Amniotic stem cell (primary cell): ENCODE measurements at regions not wholly inside any gene's neighbourhood (a gene's known extent, or its start where the extent isn't known, plus 50 kb on each side); places are given as distances from the start of the nearest gene placed in this dataset.

ENCODE experiments used
- DNase-seq: peaks from one replicate; lab custom pipeline; 2025; lab: John Stamatoyannopoulos, UW

DNA sequence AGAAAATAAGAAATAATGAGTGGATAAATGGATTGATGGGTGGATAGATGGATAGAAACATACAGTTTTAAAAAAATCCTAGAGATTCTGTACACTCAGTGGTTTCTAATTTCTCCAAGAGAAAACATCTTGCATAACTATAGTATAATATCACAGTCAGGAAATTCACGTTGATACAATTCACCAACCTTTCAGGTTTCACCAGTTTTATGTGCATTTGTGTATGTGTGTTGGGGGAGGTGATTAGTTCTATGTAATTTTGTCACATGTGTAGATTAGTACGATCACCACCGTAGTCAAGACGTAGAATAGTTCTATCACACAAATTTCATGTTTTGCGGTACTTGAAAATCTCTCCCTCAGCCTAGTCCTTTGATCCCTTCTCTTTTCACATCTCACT is 288.2 kb upstream of the LRATD1 start:
- no peak for DNase-seq

DNA sequence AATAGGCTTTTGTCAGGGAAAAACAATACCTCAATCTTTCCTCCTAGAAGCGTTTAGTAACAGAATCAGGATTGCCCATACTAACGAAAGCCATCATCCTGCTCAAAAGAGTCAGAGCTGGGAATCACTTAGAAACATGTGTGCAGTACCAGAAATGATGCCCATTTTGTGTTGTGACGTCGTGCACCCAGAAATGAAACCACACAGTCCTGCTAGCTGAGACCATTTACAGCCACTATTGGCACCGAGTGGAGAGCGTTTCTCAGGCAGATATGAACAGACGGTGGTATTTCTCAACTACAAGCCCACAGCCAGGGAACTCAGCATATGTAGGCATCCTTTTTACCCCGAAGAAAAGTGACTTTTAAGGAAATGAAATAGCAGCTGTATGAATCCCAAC is 284.3 kb upstream of the LRATD1 start:
- no peak for DNase-seq

DNA sequence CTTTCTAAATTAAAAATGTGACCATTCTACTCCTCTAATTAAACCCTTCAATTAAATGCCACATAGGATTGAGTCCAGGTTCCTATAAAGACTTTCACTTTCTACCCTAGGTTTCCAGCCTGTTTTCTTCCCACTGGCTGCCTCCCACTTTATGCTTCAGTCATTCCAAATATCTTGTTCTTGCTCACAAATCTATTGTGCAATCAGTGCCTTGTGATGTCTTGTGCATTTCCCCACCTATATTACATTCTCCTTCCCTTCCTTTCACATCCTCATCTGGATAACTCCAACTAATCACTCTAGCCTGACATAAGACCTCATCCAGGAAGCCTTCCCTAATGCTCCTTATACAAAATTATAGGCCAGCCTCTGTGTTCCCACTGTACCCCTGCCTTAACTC is 281.7 kb upstream of the LRATD1 start:
- DNase-seq: no peak

DNA sequence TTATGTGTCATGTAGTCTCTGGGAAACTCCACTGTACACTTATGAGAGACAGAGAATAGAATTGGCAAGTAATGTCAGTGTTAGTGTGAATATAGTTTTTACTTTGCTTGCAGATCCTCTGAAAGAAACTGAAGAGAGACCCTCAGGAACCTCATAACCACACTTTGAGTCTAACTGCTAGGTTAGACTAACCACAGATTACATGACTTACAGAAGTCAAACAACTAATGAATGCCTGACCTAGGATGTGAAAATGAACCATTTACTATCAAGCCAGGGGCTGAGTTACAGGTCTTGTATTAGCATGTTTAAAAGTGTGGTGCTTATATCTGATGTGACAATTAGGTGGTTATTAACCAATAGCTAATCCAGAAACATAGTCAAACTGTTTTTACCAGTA is 280.4 kb upstream of the LRATD1 start:
- DNase-seq: no peak

- DNase-seq: no peak
Measured at GRCh38 chr2:14354231-14354630, 278.3 kb upstream of the LRATD1 start.

DNA sequence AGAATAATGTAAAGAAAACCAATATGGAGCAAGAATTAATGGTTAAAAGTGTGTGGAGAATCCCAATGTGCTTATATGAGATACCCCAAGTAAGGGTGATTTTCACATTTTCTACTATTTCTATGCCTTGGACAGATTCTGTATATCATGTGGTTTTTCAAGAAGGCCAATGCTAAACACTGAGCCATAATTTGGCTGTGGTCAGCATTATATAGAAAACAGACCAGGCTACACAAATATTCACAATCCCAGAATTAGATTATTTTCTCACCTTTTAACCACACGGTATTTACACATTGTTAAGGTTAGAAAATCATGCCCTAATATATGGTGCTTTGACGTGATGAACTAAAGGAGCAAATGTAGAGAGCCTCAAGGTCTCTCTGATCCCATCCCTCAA is 277.4 kb upstream of the LRATD1 start:
- DNase-seq: no peak

DNA sequence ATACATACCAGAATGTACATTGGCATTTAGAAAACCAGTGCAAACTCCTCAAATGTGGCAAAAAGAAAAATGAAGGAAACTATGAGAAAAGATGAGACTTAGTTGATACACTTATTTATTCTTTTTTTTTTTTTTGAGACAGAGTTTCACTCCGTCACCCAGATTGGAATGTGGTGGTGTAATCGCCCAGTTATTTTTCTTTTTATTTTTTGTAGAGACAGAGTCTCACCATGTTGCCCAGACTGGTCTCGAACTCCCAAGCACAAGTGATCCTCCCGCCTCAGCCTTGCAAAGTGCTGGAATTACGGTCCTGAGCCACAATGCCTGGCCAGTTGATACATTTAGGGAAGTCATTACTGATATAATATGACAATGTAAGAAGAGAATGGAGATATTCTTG is 274.2 kb upstream of the LRATD1 start:
- DNase-seq: no peak

- DNase-seq: no peak
Measured at GRCh38 chr2:14358774-14359173, 273.7 kb upstream of the LRATD1 start.

- DNase-seq: no peak
Measured at GRCh38 chr2:14363137-14363536, 269.4 kb upstream of the LRATD1 start.

DNA sequence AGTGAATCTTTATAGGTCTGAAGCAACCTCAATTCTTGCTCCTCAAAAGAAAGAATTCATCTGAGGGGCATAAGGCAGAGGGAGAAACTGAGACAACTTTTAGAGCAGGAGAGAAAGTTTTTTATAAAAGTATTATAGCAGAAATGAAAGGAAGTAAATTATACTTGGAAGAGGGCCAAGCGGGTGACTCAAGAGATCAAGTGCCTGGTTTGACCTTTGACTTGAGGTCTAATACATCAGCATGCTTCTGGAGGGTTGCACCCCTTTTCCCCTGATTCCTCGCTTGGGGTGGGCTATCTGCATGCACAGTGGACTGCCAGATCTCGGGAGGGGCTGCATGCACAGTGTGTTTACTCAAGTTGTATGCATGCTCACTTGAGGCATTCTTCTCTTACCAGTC is 268.5 kb upstream of the LRATD1 start:
- no peak for DNase-seq

- no peak for DNase-seq
Measured at GRCh38 chr2:14364471-14364870, 268.0 kb upstream of the LRATD1 start.

- no peak for DNase-seq
Measured at GRCh38 chr2:14385043-14385442, 247.5 kb upstream of the LRATD1 start.

GRCh38 chr2:14387332-14387731 is 245.2 kb upstream of the LRATD1 start:
- no peak for DNase-seq

- no peak for DNase-seq
Measured at GRCh38 chr2:14388724-14389123, 243.8 kb upstream of the LRATD1 start.

DNA sequence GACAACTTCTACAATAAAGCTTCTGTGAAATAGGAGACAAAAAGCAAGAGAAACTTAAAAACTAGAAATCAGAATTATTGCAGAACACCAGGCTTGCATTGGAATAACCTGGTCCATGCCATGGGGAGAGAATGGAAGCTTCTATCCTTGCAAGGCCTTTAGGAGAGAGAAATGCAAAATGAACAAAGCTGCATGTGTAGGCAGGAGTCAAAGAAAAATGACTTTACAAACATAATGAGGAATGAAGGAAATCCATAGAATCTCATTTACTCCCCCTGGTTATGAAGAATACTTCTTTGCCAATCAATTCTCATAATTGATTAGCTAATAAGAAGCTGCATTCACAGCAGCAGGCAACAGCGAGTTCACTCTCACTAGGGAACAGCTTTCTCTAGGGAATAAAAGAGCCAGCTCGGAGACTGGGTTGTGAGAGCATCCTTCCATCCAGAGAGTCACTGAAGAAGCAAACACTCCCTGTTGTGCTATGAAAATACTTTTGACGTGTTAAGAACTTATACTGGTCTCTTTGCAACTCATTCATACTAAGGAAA is 235.9 kb upstream of the LRATD1 start:
- no peak for DNase-seq

DNA sequence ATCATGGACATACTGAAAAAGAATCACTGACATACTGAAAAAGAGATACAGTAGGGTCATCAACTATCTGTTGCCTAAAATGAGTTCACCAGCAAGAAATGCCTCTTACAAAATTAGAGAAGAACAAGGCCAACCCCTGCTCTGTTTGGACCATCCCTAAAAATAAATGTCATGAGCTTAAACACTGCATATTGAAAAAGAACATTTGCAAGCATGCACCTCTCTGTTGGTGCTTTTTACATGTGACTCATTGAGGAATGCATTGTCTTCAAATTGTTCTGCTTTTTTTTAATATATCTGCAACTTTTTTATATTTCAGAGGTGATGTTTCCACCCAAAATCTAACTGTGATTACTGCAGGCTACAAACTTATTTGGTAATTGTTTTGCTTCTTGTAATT is 233.9 kb upstream of the LRATD1 start:
- no peak for DNase-seq

GRCh38 chr2:14401873-14402272 is 230.6 kb upstream of the LRATD1 start:
- no peak for DNase-seq

- no peak for DNase-seq
Measured at GRCh38 chr2:14408695-14409094, 223.8 kb upstream of the LRATD1 start.

DNA sequence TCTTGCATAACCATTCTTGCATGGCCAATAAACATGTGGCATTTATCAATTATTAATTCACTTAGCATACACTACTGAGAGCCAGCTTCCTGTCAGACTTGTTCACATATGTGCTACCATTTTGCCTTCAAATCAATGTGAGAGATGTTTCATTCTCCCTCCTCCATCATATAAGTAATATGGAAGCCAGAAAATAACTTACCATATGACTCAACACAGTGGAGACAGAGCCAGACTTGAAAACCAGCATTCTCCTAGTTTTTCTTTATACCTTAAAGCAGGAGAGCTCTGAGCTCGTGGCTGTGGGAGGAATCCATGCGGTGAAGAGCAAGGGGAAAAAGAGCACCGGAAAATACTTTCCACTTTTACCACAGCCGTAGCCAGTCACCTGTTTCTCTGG is 215.0 kb upstream of the LRATD1 start:
- no peak for DNase-seq

GRCh38 chr2:14418115-14418514 is 214.4 kb upstream of the LRATD1 start:
- DNase-seq: no peak

GRCh38 chr2:14420851-14421250 is 211.7 kb upstream of the LRATD1 start:
- no peak for DNase-seq

- no peak for DNase-seq
Measured at GRCh38 chr2:14422426-14422825, 210.1 kb upstream of the LRATD1 start.

GRCh38 chr2:14423145-14423906 is 209.2 kb upstream of the LRATD1 start:
- DNase-seq: no peak
